GM21381 (cell line): ENCODE measurements at regions not wholly inside any gene's neighbourhood (a gene's known extent, or its start where the extent isn't known, plus 50 kb on each side); places are given as distances from the start of the nearest gene placed in this dataset.
A peak's percentile ranks its signal among the peaks of the same experiment; 100 is the strongest.
"Not testable (repeated sequence)": the region's sequence is repeated elsewhere in the genome, so short reads cannot be mapped to it uniquely, and the experiment has no call there.

Experiments
- ATAC-seq: cut with Tn5 transposase; IDR thresholded peaks from one replicate; pipeline ENCODE4 v1.9.1; 2021; ENCODE audit warnings: mild to moderate bottlenecking, moderate library complexity; ENCODE audit not compliant: unreplicated experiment

- peak; percentile 76 for ATAC-seq
Observed at GRCh38 chr6:144353871-144354314, 68.8 kb downstream of the UTRN start.

- ATAC-seq: no peak
Observed at GRCh38 chr6:144359783-144360182, 74.6 kb downstream of the UTRN start.

GRCh38 chr6:144360401-144360800 is 75.3 kb downstream of the UTRN start:
- ATAC-seq: no peak

GRCh38 chr6:144361016-144361415 is 75.9 kb downstream of the UTRN start:
- no peak for ATAC-seq

- no peak for ATAC-seq
Observed at GRCh38 chr6:144362042-144363018, 77.2 kb downstream of the UTRN start.

GRCh38 chr6:144364208-144364720 is 79.1 kb downstream of the UTRN start:
- ATAC-seq: no peak

- ATAC-seq: no peak
Observed at GRCh38 chr6:144364782-144365181, 79.6 kb downstream of the UTRN start.

- no peak for ATAC-seq
Observed at GRCh38 chr6:144365271-144365670, 80.1 kb downstream of the UTRN start.

- ATAC-seq: not testable (repeated sequence)
Observed at GRCh38 chr6:144369696-144370095, 84.6 kb downstream of the UTRN start.

- ATAC-seq: no peak
Observed at GRCh38 chr6:144372116-144372515, 87.0 kb downstream of the UTRN start.

- no peak for ATAC-seq
Observed at GRCh38 chr6:144372611-144373594, 87.8 kb downstream of the UTRN start.

- ATAC-seq: not testable (repeated sequence)
Observed at GRCh38 chr6:144374525-144374924, 89.4 kb downstream of the UTRN start.

GRCh38 chr6:144377586-144378210 is 92.6 kb downstream of the UTRN start:
- no peak for ATAC-seq

GRCh38 chr6:144378437-144378836 is 93.3 kb downstream of the UTRN start:
- ATAC-seq: no peak

- no peak for ATAC-seq
Observed at GRCh38 chr6:144379356-144379755, 94.2 kb downstream of the UTRN start.

- ATAC-seq: not testable (repeated sequence)
Observed at GRCh38 chr6:144381499-144381898, 96.4 kb downstream of the UTRN start.

- ATAC-seq: no peak
Observed at GRCh38 chr6:144383336-144383735, 98.2 kb downstream of the UTRN start.

- no peak for ATAC-seq
Observed at GRCh38 chr6:144384427-144384826, 99.3 kb downstream of the UTRN start.

GRCh38 chr6:144389474-144389873 is 104.3 kb downstream of the UTRN start:
- not testable (repeated sequence) for ATAC-seq

- ATAC-seq: no peak
Observed at GRCh38 chr6:144390202-144390601, 105.1 kb downstream of the UTRN start.

- no peak for ATAC-seq
Observed at GRCh38 chr6:144390886-144391285, 105.8 kb downstream of the UTRN start.
